B cell (primary cell): ENCODE measurements at regions not wholly inside any gene's neighbourhood (a gene's known extent, or its start where the extent isn't known, plus 50 kb on each side); places are given as distances from the start of the nearest gene placed in this dataset.

Experiments
- ATAC-seq: fragments of 200-7000 bp; cut with Tn5 transposase; one replicate; pipeline ENCODE4 v1.10.0; 2021; ENCODE audit warnings: low read depth, mild to moderate bottlenecking, moderate number of reproducible peaks, moderate library complexity
- CTCF ChIA-PET: fragments of 350-600 bp; sonication (Branson Sonifier 250); formaldehyde crosslinking; loops from one replicate; lab custom pipeline; 2021; ENCODE audit warnings: antibody characterized with exemption, inconsistent platforms; lab: Charles Lee
- POLR2A ChIA-PET: fragments of 350-600 bp; sonication (Branson Sonifier 250); formaldehyde crosslinking; loops from one replicate; lab custom pipeline; 2021; ENCODE audit warnings: antibody characterized with exemption; lab: Charles Lee
- DNase-seq: peaks from one replicate; pipeline ENCODE4 v3.0.0; 2013
- H2AFZ ChIP-seq: 2 replicates; pipeline ENCODE4 v1.6.1; 2012; ENCODE audit warnings: mild to moderate bottlenecking, low read depth, low read length; ENCODE audit not compliant: insufficient read depth, poor library complexity, severe bottlenecking
- H3K27ac ChIP-seq, 2 donors: 1 replicate in 1 of 2; 2 replicates in 1 of 2; pipeline ENCODE4 v1.5.1; 2012 to 2013; ENCODE audit warnings: low read length in 2 of 2, mild to moderate bottlenecking in 2 of 2, moderate library complexity in 1 of 2
- H3K27me3 ChIP-seq, 4 experiments: fragments of 200-600 bp in 1 of 4; sonication (generic) in 1 of 4; replicated peaks in 1 of 4; 1 replicate in 2 of 4; 2 replicates in 2 of 4; pipeline versions ENCODE4 v1.6.1 to v1.7.0; 2013 to 2016; ENCODE audit warnings: low read length in 3 of 4, mild to moderate bottlenecking in 2 of 4, mixed read lengths in 1 of 4, moderate library complexity in 1 of 4; ENCODE audit not compliant: insufficient read depth in 4 of 4, control insufficient read depth in 3 of 4; ENCODE audit errors: control extremely low read depth in 1 of 4
- H3K36me3 ChIP-seq, 2 experiments: replicated peaks in 1 of 2; 1 replicate in 1 of 2; 2 replicates in 1 of 2; pipeline versions ENCODE4 v1.6.1 to v1.7.1; 2013; ENCODE audit warnings: low read length in 1 of 2; ENCODE audit not compliant: insufficient read depth in 2 of 2, control insufficient read depth in 1 of 2; ENCODE audit errors: control extremely low read depth in 1 of 2, extremely low read depth in 1 of 2
- H3K4me1 ChIP-seq, 2 donors: fragments of 200-600 bp in 1 of 2; sonication (generic) in 1 of 2; 1 replicate in 1 of 2; 2 replicates in 1 of 2; pipeline versions ENCODE4 v1.5.1 to v1.6.1; 2013 to 2017; ENCODE audit warnings: low read length in 2 of 2; ENCODE audit not compliant: control insufficient read depth in 2 of 2, insufficient read depth in 2 of 2
- H3K4me2 ChIP-seq: replicated peaks from 2 replicates; pipeline ENCODE3; 2012; ENCODE audit warnings: mild to moderate bottlenecking, low read depth, low read length; ENCODE audit not compliant: poor library complexity, severe bottlenecking
- H3K4me3 ChIP-seq, 5 experiments: fragments of 200-600 bp in 1 of 5; sonication (generic) in 1 of 5; 1 replicate in 3 of 5; 2 replicates in 2 of 5; pipeline versions ENCODE4 v1.5.1 to v1.7.0; 2011 to 2016; ENCODE audit warnings: low read length in 4 of 5, mild to moderate bottlenecking in 4 of 5, low read depth in 2 of 5, control low read depth in 1 of 5, moderate library complexity in 1 of 5; ENCODE audit not compliant: insufficient read depth in 1 of 5; ENCODE audit errors: control extremely low read depth in 1 of 5, extremely low read depth in 1 of 5
- H3K79me2 ChIP-seq: fragments of 200-600 bp; sonication (generic); one replicate; pipeline ENCODE4 v1.6.0; 2016; ENCODE audit warnings: low read length; ENCODE audit not compliant: control insufficient read depth, insufficient read depth
- H3K9ac ChIP-seq: fragments of 200-600 bp; sonication (generic); 2 replicates; pipeline ENCODE4 v1.6.1; 2017; ENCODE audit warnings: mild to moderate bottlenecking, low read length, moderate library complexity
- H3K9me3 ChIP-seq, 3 donors: one replicate each; pipeline versions ENCODE4 v1.6.1 to v1.7.1; 2013; ENCODE audit warnings: low read length in 2 of 3; ENCODE audit not compliant: control insufficient read depth in 2 of 3, insufficient read depth in 1 of 3; ENCODE audit errors: control extremely low read depth in 1 of 3
- H4K20me1 ChIP-seq: 2 replicates; pipeline ENCODE4 v1.6.0; 2012; ENCODE audit warnings: mild to moderate bottlenecking, low read length; ENCODE audit not compliant: insufficient read depth, control insufficient read depth, poor library complexity, severe bottlenecking
- H3K27ac Mint-ChIP-seq: one replicate; pipeline ENCODE4 v1.8.0; 2021; ENCODE audit warnings: mixed read lengths
- H3K27me3 Mint-ChIP-seq: one replicate; pipeline ENCODE4 v1.8.0; 2021; ENCODE audit warnings: mixed read lengths
- H3K4me1 Mint-ChIP-seq: one replicate; pipeline ENCODE4 v1.8.0; 2021; ENCODE audit warnings: mixed read lengths
- H3K4me3 Mint-ChIP-seq: one replicate; pipeline ENCODE4 v1.8.0; 2021; ENCODE audit warnings: mixed read lengths
- H3K9me3 Mint-ChIP-seq: one replicate; pipeline ENCODE4 v1.8.0; 2022; ENCODE audit warnings: mixed read lengths; ENCODE audit not compliant: insufficient read depth
- EZH2 ChIP-seq: IDR thresholded peaks from 2 replicates; pipeline ENCODE4 v1.6.1; 2012; ENCODE audit warnings: borderline replicate concordance, low read depth, mild to moderate bottlenecking, moderate library complexity, low read length; ENCODE audit not compliant: insufficient read depth, poor library complexity, severe bottlenecking
- WGBS: methylation state at CpG from one replicate; pipeline ENCODE4 v1.1.5; 2013; ENCODE audit warnings: missing lambda C conversion rate; ENCODE audit not compliant: insufficient coverage; 5-methylcytosine and 5-hydroxymethylcytosine counted together
- intact Hi-C: fragments of 100-400 bp; cut with micrococcal nuclease; formaldehyde crosslinking; loops from one replicate; pipeline ENCODE4 v1.10.0; 2022
- TF ChIP-seq, protein P1 (sequence below): fragments of 200-600 bp; IDR thresholded peaks from one replicate; pipeline ENCODE4 v1.8.0; 2022; ENCODE audit warnings: antibody characterized with exemption, mild to moderate bottlenecking

DNA sequence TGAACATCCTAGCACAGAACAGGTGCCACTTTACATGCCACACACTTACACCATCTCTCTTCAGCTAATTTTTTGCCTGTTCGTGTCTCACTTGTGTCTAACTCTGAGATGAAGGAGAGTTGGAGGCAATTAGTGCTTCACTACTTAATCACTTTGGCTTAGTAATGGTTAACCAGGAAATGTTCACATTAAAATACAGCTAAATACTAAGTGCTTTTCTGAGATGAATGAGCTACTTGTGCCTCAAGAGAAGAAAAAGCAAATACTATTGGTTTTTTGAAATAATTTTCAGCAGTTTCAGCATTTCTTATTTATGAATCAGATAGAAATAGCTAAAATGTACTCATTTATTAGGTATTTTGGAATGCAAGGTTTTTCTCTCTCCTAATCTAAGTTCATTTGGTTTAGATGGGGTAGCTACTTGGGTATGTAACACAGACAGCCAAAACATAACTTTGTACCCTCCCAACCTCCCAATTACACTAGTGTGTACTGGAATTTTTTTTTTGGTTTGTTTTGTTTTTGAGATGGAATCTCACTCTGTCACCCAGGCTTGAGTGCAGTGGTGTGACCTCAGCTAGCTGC, 1474.1 kb upstream of the SEL1L start:
- no CpG with 5 or more reads among the region's 1 CpG for WGBS

DNA sequence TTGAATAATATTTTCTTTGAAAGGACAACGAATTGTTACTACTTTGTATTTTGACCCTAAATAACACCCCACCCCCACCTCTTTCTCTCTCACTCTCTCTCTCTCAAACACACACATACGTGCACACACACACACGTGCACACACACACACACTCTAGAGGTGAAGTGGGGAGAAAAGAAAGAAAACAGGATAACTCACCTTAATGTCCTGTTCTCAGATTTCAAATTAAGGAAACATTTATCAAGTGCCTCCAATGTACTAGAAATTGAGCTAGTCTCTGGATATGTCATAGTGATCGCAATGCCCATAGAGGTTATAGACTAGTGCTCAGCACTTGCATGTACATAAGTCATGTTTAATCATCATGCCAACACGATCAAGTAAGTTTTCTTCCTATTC, 1483.6 kb upstream of the SEL1L start:
- Histone ChIP-seq H4K20me1 (no peaks in the 10 kb centered on the region), H3K36me3 (no peaks in the 10 kb centered on the region), H3K4me2 (no peak overlapping the region), H3K27ac (no peak overlapping the region), H3K27me3 (no peaks in the 10 kb centered on the region), H3K9me3 (no peaks in the 10 kb centered on the region), H3K4me1 (no peaks in the 10 kb centered on the region), H3K79me2 (no peaks in the 10 kb centered on the region), H2AFZ (no peak overlapping the region), H3K9ac (no peak overlapping the region), H3K4me3 (no peak overlapping the region)
- Mint-ChIP-seq H3K4me1 (no peaks in the 10 kb centered on the region), H3K9me3 (peaks cover 9% of the 10 kb centered on the region), H3K4me3 (no peak overlapping the region), H3K27ac (no peak overlapping the region), H3K27me3 (no peaks in the 10 kb centered on the region)
- TF ChIP-seq, protein P1, sequence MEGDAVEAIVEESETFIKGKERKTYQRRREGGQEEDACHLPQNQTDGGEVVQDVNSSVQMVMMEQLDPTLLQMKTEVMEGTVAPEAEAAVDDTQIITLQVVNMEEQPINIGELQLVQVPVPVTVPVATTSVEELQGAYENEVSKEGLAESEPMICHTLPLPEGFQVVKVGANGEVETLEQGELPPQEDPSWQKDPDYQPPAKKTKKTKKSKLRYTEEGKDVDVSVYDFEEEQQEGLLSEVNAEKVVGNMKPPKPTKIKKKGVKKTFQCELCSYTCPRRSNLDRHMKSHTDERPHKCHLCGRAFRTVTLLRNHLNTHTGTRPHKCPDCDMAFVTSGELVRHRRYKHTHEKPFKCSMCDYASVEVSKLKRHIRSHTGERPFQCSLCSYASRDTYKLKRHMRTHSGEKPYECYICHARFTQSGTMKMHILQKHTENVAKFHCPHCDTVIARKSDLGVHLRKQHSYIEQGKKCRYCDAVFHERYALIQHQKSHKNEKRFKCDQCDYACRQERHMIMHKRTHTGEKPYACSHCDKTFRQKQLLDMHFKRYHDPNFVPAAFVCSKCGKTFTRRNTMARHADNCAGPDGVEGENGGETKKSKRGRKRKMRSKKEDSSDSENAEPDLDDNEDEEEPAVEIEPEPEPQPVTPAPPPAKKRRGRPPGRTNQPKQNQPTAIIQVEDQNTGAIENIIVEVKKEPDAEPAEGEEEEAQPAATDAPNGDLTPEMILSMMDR: no peak
- no peak for TF ChIP-seq EZH2
- ChIA-PET CTCF (no interaction called here), POLR2A (no interaction called here)
- 100% methylated on average over 1 of the region's 5 CpGs for WGBS
- DNase-seq (no peak), ATAC-seq (no peak)
- intact Hi-C loops: no loop called here

More for the DNA sequence above, 1474.1 kb upstream of the SEL1L start:
- no peak overlapping the region for H3K9ac ChIP-seq
- H3K27ac Mint-ChIP-seq: no peak overlapping the region
- H3K4me1 Mint-ChIP-seq: no peaks in the 10 kb centered on the region
- CTCF ChIA-PET: no interaction called here
- H3K27me3 Mint-ChIP-seq: no peaks in the 10 kb centered on the region
- no peak overlapping the region for H3K4me3 ChIP-seq
- no peaks in the 10 kb centered on the region for H4K20me1 ChIP-seq
- H3K27me3 ChIP-seq: no peaks in the 10 kb centered on the region
- intact Hi-C loops: no loop called here
- peaks cover 4% of the 10 kb centered on the region for H3K9me3 Mint-ChIP-seq
- ATAC-seq: no peak
- no peak overlapping the region for H3K4me2 ChIP-seq
- H3K79me2 ChIP-seq: no peaks in the 10 kb centered on the region
- H3K9me3 ChIP-seq: peaks cover 0 to 2% (median 1%) of the 10 kb centered on the region in 3 donors
- no peaks in the 10 kb centered on the region for H3K36me3 ChIP-seq
- no peak for DNase-seq
- no peak overlapping the region for H2AFZ ChIP-seq
- H3K27ac ChIP-seq: no peak overlapping the region
- TF ChIP-seq EZH2: no peak
- TF ChIP-seq, protein P1: no peak
- POLR2A ChIA-PET: no interaction called here
- no peaks in the 10 kb centered on the region for H3K4me1 ChIP-seq
- H3K4me3 Mint-ChIP-seq: no peak overlapping the region
